ENCODE measurements at regions not wholly inside any gene's neighbourhood (a gene's known extent, or its start where the extent isn't known, plus 50 kb on each side); places are given as distances from the start of the nearest gene placed in this dataset.

GRCh38 chr13:73687929-73688328 is 446.3 kb downstream of the KLF12 start:
- Mint-ChIP-seq H3K4me1 (peaks cover 66% of the 10 kb centered on the region), H3K27me3 (ENCODE audit: low read depth) (no peaks in the 10 kb centered on the region), H3K36me3 (peaks cover 5% of the 10 kb centered on the region), H3K27ac (peak overlapping the region; percentile 74), H3K9me3 (peaks cover 3% of the 10 kb centered on the region), H3K4me3 (no peak overlapping the region)
- TF ChIP-seq, protein P1, sequence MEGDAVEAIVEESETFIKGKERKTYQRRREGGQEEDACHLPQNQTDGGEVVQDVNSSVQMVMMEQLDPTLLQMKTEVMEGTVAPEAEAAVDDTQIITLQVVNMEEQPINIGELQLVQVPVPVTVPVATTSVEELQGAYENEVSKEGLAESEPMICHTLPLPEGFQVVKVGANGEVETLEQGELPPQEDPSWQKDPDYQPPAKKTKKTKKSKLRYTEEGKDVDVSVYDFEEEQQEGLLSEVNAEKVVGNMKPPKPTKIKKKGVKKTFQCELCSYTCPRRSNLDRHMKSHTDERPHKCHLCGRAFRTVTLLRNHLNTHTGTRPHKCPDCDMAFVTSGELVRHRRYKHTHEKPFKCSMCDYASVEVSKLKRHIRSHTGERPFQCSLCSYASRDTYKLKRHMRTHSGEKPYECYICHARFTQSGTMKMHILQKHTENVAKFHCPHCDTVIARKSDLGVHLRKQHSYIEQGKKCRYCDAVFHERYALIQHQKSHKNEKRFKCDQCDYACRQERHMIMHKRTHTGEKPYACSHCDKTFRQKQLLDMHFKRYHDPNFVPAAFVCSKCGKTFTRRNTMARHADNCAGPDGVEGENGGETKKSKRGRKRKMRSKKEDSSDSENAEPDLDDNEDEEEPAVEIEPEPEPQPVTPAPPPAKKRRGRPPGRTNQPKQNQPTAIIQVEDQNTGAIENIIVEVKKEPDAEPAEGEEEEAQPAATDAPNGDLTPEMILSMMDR (IDR thresholded peaks at IDR 0.05; ENCODE audit: unreplicated experiment) = no peak
- DNase-seq (ENCODE audit: low spot score in 2 of 2, unreplicated experiment in 2 of 2) = no peak

DNA sequence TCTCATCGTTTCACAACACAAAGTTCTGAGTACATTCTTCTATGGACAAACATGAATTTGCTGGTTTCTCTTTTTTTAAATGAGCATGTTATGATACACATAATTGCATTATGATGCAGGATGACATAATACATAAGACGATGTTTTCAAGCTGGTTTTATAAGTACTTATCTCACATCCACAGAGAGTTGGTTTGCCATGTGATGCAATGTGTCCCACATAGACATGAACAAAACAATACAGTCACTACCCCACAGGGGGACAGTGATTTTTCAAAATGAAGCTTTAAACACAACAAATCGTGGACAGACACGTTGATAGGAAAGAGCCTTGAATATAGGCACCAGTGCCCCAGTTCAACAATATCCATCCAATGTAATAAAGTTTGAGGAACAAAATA is 447.1 kb downstream of the KLF12 start:
- Mint-ChIP-seq H3K36me3 (peaks cover 8% of the 10 kb centered on the region), H3K9me3 (peaks cover 5% of the 10 kb centered on the region), H3K4me3 (no peak overlapping the region), H3K27me3 (ENCODE audit: low read depth) (no peaks in the 10 kb centered on the region), H3K27ac (peak overlapping the region; percentile 43), H3K4me1 (peaks cover 58% of the 10 kb centered on the region)
- TF ChIP-seq, protein P1 (IDR thresholded peaks at IDR 0.05; ENCODE audit: unreplicated experiment) = no peak
- no peak for DNase-seq (ENCODE audit: low spot score in 2 of 2, unreplicated experiment in 2 of 2)

DNA sequence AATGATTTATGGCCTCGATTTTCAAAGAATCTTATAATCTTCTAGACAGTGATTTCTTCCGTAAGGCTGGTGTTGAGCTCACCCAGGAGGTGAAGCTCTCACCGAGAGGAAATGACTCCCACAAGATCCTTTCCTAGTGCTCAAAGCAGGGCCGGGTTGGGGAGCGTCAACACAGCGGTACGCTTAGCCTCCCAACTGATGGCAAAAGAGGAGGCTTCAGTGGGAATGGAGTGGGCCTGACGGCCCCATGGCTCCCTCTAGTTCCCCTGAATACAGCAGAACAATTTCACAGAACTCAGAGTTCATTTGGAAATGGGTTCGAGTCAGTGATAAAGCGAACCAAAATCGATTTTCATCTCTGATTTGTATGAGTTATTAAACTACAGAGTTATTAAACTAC is 449.5 kb downstream of the KLF12 start:
- Mint-ChIP-seq H3K9me3 (peaks cover 6% of the 10 kb centered on the region), H3K27me3 (ENCODE audit: low read depth) (no peaks in the 10 kb centered on the region), H3K4me3 (no peak overlapping the region), H3K36me3 (peaks cover 8% of the 10 kb centered on the region), H3K4me1 (peaks cover 43% of the 10 kb centered on the region), H3K27ac (peak overlapping the region; percentile 84)
- TF ChIP-seq, protein P1 (IDR thresholded peaks at IDR 0.05; ENCODE audit: unreplicated experiment) = no peak
- no peak for DNase-seq (ENCODE audit: low spot score in 2 of 2, unreplicated experiment in 2 of 2)

DNA sequence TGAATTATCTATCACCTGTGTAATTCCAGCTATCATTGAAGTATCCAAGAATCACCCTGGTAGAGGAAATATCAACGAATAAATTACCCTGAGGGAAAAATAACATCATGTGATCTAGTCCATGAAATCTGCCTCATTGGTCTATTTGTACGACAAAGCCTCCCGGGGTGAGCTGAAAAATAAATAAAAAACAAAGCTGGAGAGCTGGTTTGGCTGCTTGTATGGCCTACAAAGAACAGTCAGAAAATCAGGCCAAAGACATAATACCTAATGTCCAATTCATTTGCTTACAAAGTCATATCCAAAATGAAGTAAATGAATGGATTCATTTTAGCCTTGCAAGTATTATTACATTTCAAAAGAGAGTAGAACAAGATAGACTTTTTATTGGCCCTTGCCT is 449.9 kb downstream of the KLF12 start:
- Mint-ChIP-seq H3K4me3 (no peak overlapping the region), H3K9me3 (peaks cover 6% of the 10 kb centered on the region), H3K36me3 (peaks cover 8% of the 10 kb centered on the region), H3K4me1 (peaks cover 40% of the 10 kb centered on the region), H3K27me3 (ENCODE audit: low read depth) (no peaks in the 10 kb centered on the region), H3K27ac (peak overlapping the region; percentile 84)
- TF ChIP-seq, protein P1 (IDR thresholded peaks at IDR 0.05; ENCODE audit: unreplicated experiment) = no peak
- DNase-seq (ENCODE audit: low spot score in 2 of 2, unreplicated experiment in 2 of 2) = no peak

GRCh38 chr13:73683746-73684145 is 450.5 kb downstream of the KLF12 start:
- TF ChIP-seq, protein P1 (IDR thresholded peaks at IDR 0.05; ENCODE audit: unreplicated experiment) = no peak
- peaks cover 36% of the 10 kb centered on the region for H3K4me1 Mint-ChIP-seq

DNA sequence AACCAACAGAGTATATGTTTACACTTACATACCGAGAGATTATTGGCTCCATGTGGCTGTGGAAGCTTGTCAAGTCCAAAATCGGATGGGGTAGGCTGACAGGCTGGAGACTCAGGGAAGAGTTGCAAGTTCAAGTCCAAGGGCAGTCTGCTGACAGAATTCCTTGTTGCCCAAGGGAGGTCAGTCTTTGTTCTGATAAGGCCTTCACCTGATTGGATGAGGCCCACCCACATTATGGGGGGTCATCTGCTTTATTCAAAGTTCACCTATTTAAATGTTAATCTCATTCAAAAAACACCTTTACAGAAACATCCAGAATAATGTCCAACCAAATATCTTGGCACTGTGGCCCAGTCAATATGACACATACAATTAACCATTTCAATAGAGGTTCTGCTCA is 452.4 kb downstream of the KLF12 start:
- peaks cover 6% of the 10 kb centered on the region for H3K9me3 Mint-ChIP-seq
- H3K4me3 Mint-ChIP-seq = no peak overlapping the region
- peaks cover 8% of the 10 kb centered on the region for H3K36me3 Mint-ChIP-seq
- H3K27me3 Mint-ChIP-seq (ENCODE audit: low read depth) = no peaks in the 10 kb centered on the region
- TF ChIP-seq, protein P1 (IDR thresholded peaks at IDR 0.05; ENCODE audit: unreplicated experiment) = no peak
- H3K27ac Mint-ChIP-seq = no peak overlapping the region
- peaks cover 27% of the 10 kb centered on the region for H3K4me1 Mint-ChIP-seq
- DNase-seq (ENCODE audit: low spot score in 2 of 2, unreplicated experiment in 2 of 2) = no peak

More at GRCh38 chr13:73683746-73684145, 450.5 kb downstream of the KLF12 start:
- Mint-ChIP-seq H3K27ac (peak overlapping the region; percentile 84), H3K4me3 (no peak overlapping the region), H3K36me3 (peaks cover 8% of the 10 kb centered on the region), H3K27me3 (ENCODE audit: low read depth) (no peaks in the 10 kb centered on the region), H3K9me3 (peaks cover 6% of the 10 kb centered on the region)
- DNase-seq (ENCODE audit: low spot score in 2 of 2, unreplicated experiment in 2 of 2) = no peak

All from mesothelial cell of epicardium (in vitro differentiated cells).